Activated CD4-positive, alpha-beta T cell treated with anti-CD3 and anti-CD28 coated beads, Interleukin-2, amount 10 ng/mL, durations not matched to agents 24 days and 14 days (primary cell): ENCODE measurements at regions not wholly inside any gene's neighbourhood (a gene's known extent, or its start where the extent isn't known, plus 50 kb on each side); places are given as distances from the start of the nearest gene placed in this dataset.

Source experiments
- DNase-seq: peaks from one replicate; pipeline ENCODE4 v3.0.0; 2022
- H3K27ac Mint-ChIP-seq: one replicate; pipeline ENCODE4 v1.8.0; 2022; ENCODE audit warnings: mild to moderate bottlenecking, mixed read lengths
- H3K27me3 Mint-ChIP-seq: one replicate; pipeline ENCODE4 v1.8.0; 2022; ENCODE audit warnings: mixed read lengths
- H3K36me3 Mint-ChIP-seq: one replicate; pipeline ENCODE4 v1.8.0; 2022; ENCODE audit warnings: low read depth, mild to moderate bottlenecking, mixed read lengths
- H3K4me1 Mint-ChIP-seq: one replicate; pipeline ENCODE4 v1.8.0; 2021; ENCODE audit warnings: mixed read lengths
- H3K4me3 Mint-ChIP-seq: one replicate; pipeline ENCODE4 v1.8.0; 2022; ENCODE audit warnings: mild to moderate bottlenecking, moderate library complexity, mixed read lengths
- H3K9me3 Mint-ChIP-seq: one replicate; pipeline ENCODE4 v1.8.0; 2021; ENCODE audit warnings: mixed read lengths
- intact Hi-C: fragments of 100-400 bp; cut with micrococcal nuclease; formaldehyde crosslinking; loops from one replicate; pipeline ENCODE4 v1.15.1; 2023

GRCh38 chr6:68342286-68342685, 292.8 kb upstream of the ADGRB3 start:
- no peaks in the 10 kb centered on the region for H3K9me3 Mint-ChIP-seq
- no peaks in the 10 kb centered on the region for H3K36me3 Mint-ChIP-seq
- no peak overlapping the region for H3K4me3 Mint-ChIP-seq
- H3K4me1 Mint-ChIP-seq: no peaks in the 10 kb centered on the region
- H3K27me3 Mint-ChIP-seq: no peaks in the 10 kb centered on the region
- no peak overlapping the region for H3K27ac Mint-ChIP-seq
- DNase-seq: no peak
- intact Hi-C loops: no loop called here

- H3K27ac Mint-ChIP-seq: no peak overlapping the region
- no peaks in the 10 kb centered on the region for H3K27me3 Mint-ChIP-seq
- H3K36me3 Mint-ChIP-seq: no peaks in the 10 kb centered on the region
- H3K4me3 Mint-ChIP-seq: no peak overlapping the region
- H3K4me1 Mint-ChIP-seq: no peaks in the 10 kb centered on the region
- intact Hi-C loops: no loop called here
- no peaks in the 10 kb centered on the region for H3K9me3 Mint-ChIP-seq
- no peak for DNase-seq
These were observed 295.5 kb upstream of the ADGRB3 start for GRCh38 chr6:68339488-68340131.

DNA sequence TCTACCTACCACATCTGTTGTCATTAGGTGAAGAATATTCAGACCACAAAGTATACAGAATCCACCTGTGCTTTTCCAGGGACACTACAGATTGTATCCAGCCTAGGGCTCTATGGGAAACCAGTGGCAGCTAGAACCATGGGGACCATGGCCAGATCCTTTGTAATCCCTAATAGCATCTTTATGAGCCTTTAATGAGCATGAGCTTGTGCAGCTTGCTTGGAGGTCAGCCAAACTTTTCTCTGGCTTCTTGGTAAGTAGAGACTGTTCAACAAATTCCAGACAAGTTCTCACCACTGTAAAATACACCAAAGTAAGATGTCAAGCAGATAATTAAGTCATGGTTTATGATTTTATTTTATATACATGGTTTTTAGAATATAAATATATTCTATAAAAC, 301.6 kb upstream of the ADGRB3 start:
- no peak overlapping the region for H3K4me3 Mint-ChIP-seq
- H3K36me3 Mint-ChIP-seq: no peaks in the 10 kb centered on the region
- no peaks in the 10 kb centered on the region for H3K4me1 Mint-ChIP-seq
- intact Hi-C loops: no loop called here
- no peak for DNase-seq
- no peaks in the 10 kb centered on the region for H3K9me3 Mint-ChIP-seq
- no peak overlapping the region for H3K27ac Mint-ChIP-seq
- no peaks in the 10 kb centered on the region for H3K27me3 Mint-ChIP-seq

DNA sequence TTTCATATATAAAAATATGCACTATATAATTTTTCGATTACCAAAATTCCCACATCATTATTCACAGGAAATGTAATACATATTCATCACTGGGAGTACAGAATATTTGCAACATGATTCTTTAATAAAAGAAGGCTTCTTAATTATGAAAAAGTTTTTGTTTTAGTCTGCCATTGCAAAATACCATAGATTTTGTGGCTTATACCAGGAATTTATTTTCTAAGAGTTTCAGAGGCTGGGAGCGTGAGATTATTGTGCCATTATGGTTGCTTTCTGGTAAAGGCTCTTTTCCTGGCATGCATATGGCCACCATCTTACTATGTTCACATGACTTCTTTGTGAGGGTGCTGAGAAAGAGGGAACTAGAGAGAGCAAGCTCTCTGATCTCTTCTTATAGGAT, 306.9 kb upstream of the ADGRB3 start:
- no peak for DNase-seq
- Mint-ChIP-seq H3K4me3 (no peak overlapping the region), H3K4me1 (no peaks in the 10 kb centered on the region), H3K9me3 (no peaks in the 10 kb centered on the region), H3K36me3 (no peaks in the 10 kb centered on the region), H3K27me3 (no peaks in the 10 kb centered on the region), H3K27ac (no peak overlapping the region)
- intact Hi-C loops: no loop called here

GRCh38 chr6:68326762-68327161, 308.3 kb upstream of the ADGRB3 start:
- Mint-ChIP-seq H3K36me3 (no peaks in the 10 kb centered on the region), H3K4me1 (no peaks in the 10 kb centered on the region), H3K9me3 (no peaks in the 10 kb centered on the region), H3K4me3 (no peak overlapping the region), H3K27me3 (no peaks in the 10 kb centered on the region), H3K27ac (no peak overlapping the region)
- no peak for DNase-seq
- intact Hi-C loops: no loop called here

DNA sequence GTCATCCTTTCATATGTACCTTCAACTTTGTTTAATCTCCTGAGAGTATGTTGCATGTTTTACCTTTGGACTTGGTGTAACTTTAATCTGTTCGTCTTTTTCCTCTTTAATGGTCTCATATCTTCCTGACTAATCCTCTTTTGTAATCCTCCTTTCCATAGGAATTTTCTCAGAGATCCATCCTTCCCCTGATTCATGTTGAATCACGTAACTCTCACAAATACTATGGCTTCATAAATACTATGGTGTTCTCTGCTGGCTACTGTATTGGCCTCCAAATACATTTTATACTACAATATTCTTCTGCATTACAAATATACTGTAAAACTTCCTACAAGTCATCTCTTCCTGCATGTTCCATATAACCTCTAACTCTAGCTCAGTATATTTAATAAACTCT, 317.7 kb upstream of the ADGRB3 start:
- intact Hi-C loops: no loop called here

DNA sequence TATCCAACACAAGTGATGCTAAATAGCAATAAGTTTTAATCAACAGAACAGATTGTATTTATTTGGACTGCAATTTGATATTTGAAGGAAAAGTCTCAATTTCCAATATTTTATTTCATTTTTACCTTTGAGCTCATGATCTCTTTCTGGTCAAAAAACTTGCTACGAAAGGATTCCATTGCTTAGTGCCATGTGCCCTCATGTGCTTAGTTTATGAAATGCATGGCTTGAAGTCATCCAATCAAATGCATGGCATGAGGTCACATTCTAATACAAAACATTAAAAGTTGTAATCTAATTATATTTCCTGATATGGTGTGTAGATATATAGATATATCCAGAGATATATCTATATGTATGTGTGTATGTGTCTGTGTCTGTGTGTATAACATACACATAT, 321.2 kb upstream of the ADGRB3 start:
- Mint-ChIP-seq H3K36me3 (no peaks in the 10 kb centered on the region), H3K4me1 (no peaks in the 10 kb centered on the region), H3K27ac (no peak overlapping the region), H3K9me3 (no peaks in the 10 kb centered on the region), H3K27me3 (no peaks in the 10 kb centered on the region), H3K4me3 (no peak overlapping the region)
- intact Hi-C loops: no loop called here
- no peak for DNase-seq

More for the DNA sequence above, 317.7 kb upstream of the ADGRB3 start:
- no peaks in the 10 kb centered on the region for H3K36me3 Mint-ChIP-seq
- H3K27ac Mint-ChIP-seq: no peak overlapping the region
- H3K9me3 Mint-ChIP-seq: no peaks in the 10 kb centered on the region
- H3K27me3 Mint-ChIP-seq: no peaks in the 10 kb centered on the region
- no peaks in the 10 kb centered on the region for H3K4me1 Mint-ChIP-seq
- DNase-seq: no peak
- no peak overlapping the region for H3K4me3 Mint-ChIP-seq

GRCh38 chr6:68307301-68307700, 327.8 kb upstream of the ADGRB3 start:
- Mint-ChIP-seq H3K4me3 (no peak overlapping the region), H3K27ac (no peak overlapping the region), H3K4me1 (no peaks in the 10 kb centered on the region), H3K9me3 (peaks cover 4% of the 10 kb centered on the region), H3K27me3 (no peaks in the 10 kb centered on the region), H3K36me3 (no peaks in the 10 kb centered on the region)
- intact Hi-C loops: no loop called here
- no peak for DNase-seq

DNA sequence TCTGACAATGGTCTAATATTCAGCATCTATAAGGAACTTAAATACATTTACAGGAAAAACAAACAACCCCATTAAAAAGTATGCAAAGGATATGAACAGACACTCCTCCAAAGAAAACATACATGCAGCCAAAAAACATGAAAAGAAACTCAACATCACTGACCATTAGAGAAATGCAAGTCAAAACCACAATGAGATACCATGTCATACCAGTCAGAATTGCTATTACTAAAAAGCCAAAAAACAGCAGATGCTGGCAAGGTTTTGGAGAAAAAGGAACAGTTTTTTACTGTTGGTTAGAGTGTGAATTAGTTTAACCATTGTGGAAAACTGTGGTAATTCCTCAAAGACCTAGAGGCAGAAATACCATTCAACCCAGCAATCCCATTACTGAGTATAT, 339.0 kb upstream of the ADGRB3 start:
- Mint-ChIP-seq H3K9me3 (peaks cover 6% of the 10 kb centered on the region), H3K4me1 (no peaks in the 10 kb centered on the region), H3K36me3 (no peaks in the 10 kb centered on the region), H3K4me3 (no peak overlapping the region), H3K27ac (no peak overlapping the region), H3K27me3 (no peaks in the 10 kb centered on the region)
- no peak for DNase-seq
- intact Hi-C loops: no loop called here

GRCh38 chr6:68282646-68283045, 352.4 kb upstream of the ADGRB3 start:
- no peak overlapping the region for H3K4me3 Mint-ChIP-seq
- intact Hi-C loops: no loop called here
- no peaks in the 10 kb centered on the region for H3K27me3 Mint-ChIP-seq
- no peaks in the 10 kb centered on the region for H3K36me3 Mint-ChIP-seq
- peaks cover 5% of the 10 kb centered on the region for H3K9me3 Mint-ChIP-seq
- no peak for DNase-seq
- no peaks in the 10 kb centered on the region for H3K4me1 Mint-ChIP-seq
- H3K27ac Mint-ChIP-seq: no peak overlapping the region

DNA sequence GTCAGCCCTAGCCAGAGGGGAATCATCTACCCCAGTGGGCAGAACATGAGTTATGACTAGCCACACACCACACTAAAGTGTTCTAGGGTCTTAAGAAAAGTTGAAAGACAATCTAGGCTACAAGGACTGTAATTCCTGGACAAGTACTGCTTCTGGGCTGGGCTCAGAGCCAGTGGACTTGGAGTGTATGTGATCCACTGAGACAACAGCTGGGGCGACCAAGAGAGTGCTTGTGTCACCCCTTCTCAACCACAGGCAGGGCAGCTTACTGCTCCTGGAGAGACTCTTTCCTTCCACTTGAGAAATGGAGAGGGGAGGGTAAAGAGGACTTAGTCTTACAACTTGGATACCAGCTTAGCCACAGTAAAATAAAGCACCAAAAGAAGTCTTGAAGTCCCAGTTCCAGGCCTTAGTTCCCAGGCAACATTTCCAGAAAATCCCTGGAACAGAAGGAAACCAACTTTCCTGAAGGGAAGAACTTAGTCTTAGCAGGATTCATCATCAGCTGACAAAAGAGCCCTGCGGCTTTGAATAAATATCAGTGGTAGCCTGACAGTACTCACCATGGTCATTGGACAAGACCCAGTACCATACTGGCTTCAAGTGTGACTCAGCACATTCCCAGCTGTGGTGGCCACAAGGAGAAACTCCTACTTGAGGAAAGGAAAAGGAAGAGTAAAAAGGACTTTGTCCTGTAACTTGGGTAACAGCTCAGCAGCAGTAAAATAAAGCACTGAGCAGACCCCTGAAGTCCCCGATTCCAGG, 355.1 kb upstream of the ADGRB3 start:
- no peaks in the 10 kb centered on the region for H3K4me1 Mint-ChIP-seq
- H3K36me3 Mint-ChIP-seq: no peaks in the 10 kb centered on the region
- H3K4me3 Mint-ChIP-seq: no peak overlapping the region
- H3K27me3 Mint-ChIP-seq: no peaks in the 10 kb centered on the region
- intact Hi-C loops: no loop called here
- DNase-seq: no peak
- peaks cover 1% of the 10 kb centered on the region for H3K9me3 Mint-ChIP-seq
- H3K27ac Mint-ChIP-seq: no peak overlapping the region

GRCh38 chr6:68273297-68273696, 361.8 kb upstream of the ADGRB3 start:
- DNase-seq: no peak
- H3K4me1 Mint-ChIP-seq: no peaks in the 10 kb centered on the region
- no peak overlapping the region for H3K4me3 Mint-ChIP-seq
- intact Hi-C loops: no loop called here
- no peaks in the 10 kb centered on the region for H3K27me3 Mint-ChIP-seq
- no peaks in the 10 kb centered on the region for H3K36me3 Mint-ChIP-seq
- H3K9me3 Mint-ChIP-seq: no peaks in the 10 kb centered on the region
- no peak overlapping the region for H3K27ac Mint-ChIP-seq

- peaks cover 5% of the 10 kb centered on the region for H3K9me3 Mint-ChIP-seq
- H3K4me3 Mint-ChIP-seq: no peak overlapping the region
- no peak for DNase-seq
- no peaks in the 10 kb centered on the region for H3K36me3 Mint-ChIP-seq
- H3K4me1 Mint-ChIP-seq: no peaks in the 10 kb centered on the region
- intact Hi-C loops: no loop called here
- H3K27ac Mint-ChIP-seq: no peak overlapping the region
- no peaks in the 10 kb centered on the region for H3K27me3 Mint-ChIP-seq
These were observed 378.7 kb upstream of the ADGRB3 start for GRCh38 chr6:68256391-68256790.

DNA sequence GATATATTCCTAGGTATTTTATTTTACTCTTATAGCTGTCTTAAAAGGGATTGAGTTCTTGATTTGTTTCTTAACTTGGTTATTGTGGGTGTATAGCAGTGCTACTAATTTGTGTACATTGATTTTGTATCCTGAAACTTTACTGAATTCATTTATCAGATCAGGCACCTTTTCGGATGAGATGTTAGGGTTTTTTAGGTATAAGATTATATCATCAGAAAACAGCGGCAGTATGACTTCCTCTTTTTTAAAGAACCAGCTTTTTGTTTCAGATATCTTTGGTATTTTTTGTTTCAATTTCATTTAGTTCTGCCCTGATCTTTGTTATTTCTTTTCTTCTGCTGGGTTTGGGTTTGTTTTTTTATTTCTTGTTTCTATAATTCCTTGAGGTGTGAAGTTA, 382.4 kb upstream of the ADGRB3 start:
- Mint-ChIP-seq H3K4me3 (no peak overlapping the region), H3K27ac (no peak overlapping the region), H3K36me3 (no peaks in the 10 kb centered on the region), H3K27me3 (no peaks in the 10 kb centered on the region), H3K4me1 (no peaks in the 10 kb centered on the region), H3K9me3 (peaks cover 4% of the 10 kb centered on the region)
- intact Hi-C loops: no loop called here
- DNase-seq: no peak

- Mint-ChIP-seq H3K27ac (no peak overlapping the region), H3K36me3 (no peaks in the 10 kb centered on the region), H3K4me3 (no peak overlapping the region), H3K4me1 (no peaks in the 10 kb centered on the region), H3K9me3 (peaks cover 4% of the 10 kb centered on the region), H3K27me3 (no peaks in the 10 kb centered on the region)
- no peak for DNase-seq
- intact Hi-C loops: no loop called here
These were observed 387.3 kb upstream of the ADGRB3 start for GRCh38 chr6:68247782-68248181.
